ENCODE measurements at regions not wholly inside any gene's neighbourhood (a gene's known extent, or its start where the extent isn't known, plus 50 kb on each side); places are given as distances from the start of the nearest gene placed in this dataset.

DNA sequence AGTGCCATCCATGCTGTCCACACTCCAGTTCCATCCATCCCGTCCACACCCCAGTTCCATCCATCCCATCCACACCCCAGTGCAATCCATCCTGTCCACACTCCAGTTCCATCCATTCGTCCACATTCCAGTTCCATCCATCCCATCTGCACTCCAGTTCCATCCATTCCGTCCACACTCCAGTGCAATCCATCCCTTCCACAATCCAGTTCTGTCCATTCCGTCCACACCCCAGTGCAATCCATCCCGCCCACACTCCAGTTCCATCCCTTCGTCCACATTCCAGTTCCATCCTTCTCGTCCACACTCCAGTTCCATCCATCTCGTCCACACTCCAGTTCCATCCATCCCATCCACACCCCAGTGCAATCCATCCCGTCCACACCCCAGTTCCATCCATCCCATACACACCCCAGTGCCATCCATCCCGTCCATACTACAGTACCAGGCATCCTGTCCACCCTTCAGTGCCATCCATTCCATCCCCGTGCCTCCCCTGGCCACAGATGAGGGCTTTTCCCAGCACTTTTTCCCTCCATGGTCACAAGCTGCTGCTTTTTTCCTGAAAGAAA lies 704.0 kb downstream of the BRD1 start:
- TF ChIP-seq, protein P1, sequence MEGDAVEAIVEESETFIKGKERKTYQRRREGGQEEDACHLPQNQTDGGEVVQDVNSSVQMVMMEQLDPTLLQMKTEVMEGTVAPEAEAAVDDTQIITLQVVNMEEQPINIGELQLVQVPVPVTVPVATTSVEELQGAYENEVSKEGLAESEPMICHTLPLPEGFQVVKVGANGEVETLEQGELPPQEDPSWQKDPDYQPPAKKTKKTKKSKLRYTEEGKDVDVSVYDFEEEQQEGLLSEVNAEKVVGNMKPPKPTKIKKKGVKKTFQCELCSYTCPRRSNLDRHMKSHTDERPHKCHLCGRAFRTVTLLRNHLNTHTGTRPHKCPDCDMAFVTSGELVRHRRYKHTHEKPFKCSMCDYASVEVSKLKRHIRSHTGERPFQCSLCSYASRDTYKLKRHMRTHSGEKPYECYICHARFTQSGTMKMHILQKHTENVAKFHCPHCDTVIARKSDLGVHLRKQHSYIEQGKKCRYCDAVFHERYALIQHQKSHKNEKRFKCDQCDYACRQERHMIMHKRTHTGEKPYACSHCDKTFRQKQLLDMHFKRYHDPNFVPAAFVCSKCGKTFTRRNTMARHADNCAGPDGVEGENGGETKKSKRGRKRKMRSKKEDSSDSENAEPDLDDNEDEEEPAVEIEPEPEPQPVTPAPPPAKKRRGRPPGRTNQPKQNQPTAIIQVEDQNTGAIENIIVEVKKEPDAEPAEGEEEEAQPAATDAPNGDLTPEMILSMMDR (tag by site-specific recombination; IDR thresholded peaks at IDR 0.05), result no peak
- TF ChIP-seq MEIS1 (CRISPR knock-in tag; IDR thresholded peaks at IDR 0.05; ENCODE audit: borderline replicate concordance), result no peak
- TF ChIP-seq TCF7L2 (IDR thresholded peaks at IDR 0.05; ENCODE audit: borderline replicate concordance, low read depth, low read length), result no peak
- TF ChIP-seq ZNF274 (IDR thresholded peaks at IDR 0.05; ENCODE audit: low read length), result no peak
- TF ChIP-seq ZNF274 (tag by site-specific recombination; IDR thresholded peaks at IDR 0.05; ENCODE audit: borderline replicate concordance), result no peak
- no peak for TF ChIP-seq ZNF324 (tag by site-specific recombination; IDR thresholded peaks at IDR 0.05)
- no peak for TF ChIP-seq ZNF311 (tag by site-specific recombination; IDR thresholded peaks at IDR 0.05; ENCODE audit: borderline replicate concordance)
- no peak for TF ChIP-seq ZNF544 (tag by site-specific recombination; IDR thresholded peaks at IDR 0.05)
- TF ChIP-seq RBAK (tag by site-specific recombination; IDR thresholded peaks at IDR 0.05), result no peak
- TF ChIP-seq, protein P2, sequence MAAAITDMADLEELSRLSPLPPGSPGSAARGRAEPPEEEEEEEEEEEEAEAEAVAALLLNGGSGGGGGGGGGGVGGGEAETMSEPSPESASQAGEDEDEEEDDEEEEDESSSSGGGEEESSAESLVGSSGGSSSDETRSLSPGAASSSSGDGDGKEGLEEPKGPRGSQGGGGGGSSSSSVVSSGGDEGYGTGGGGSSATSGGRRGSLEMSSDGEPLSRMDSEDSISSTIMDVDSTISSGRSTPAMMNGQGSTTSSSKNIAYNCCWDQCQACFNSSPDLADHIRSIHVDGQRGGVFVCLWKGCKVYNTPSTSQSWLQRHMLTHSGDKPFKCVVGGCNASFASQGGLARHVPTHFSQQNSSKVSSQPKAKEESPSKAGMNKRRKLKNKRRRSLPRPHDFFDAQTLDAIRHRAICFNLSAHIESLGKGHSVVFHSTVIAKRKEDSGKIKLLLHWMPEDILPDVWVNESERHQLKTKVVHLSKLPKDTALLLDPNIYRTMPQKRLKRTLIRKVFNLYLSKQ (tag by site-specific recombination; IDR thresholded peaks at IDR 0.05; ENCODE audit: borderline replicate concordance), result no peak
- no peak for TF ChIP-seq ZNF416 (tag by site-specific recombination; IDR thresholded peaks at IDR 0.05)
